ENCODE measurements at regions not wholly inside any gene's neighbourhood (a gene's known extent, or its start where the extent isn't known, plus 50 kb on each side); places are given as distances from the start of the nearest gene placed in this dataset.

- no peak for TF ChIP-seq ZNF138 (tag by site-specific recombination; IDR thresholded peaks at IDR 0.05; ENCODE audit: borderline replicate concordance)
- TF ChIP-seq ZNF561 (tag by site-specific recombination; IDR thresholded peaks at IDR 0.05; ENCODE audit: borderline replicate concordance), result no peak
- no peak for TF ChIP-seq ZNF792 (tag by site-specific recombination; IDR thresholded peaks at IDR 0.05)
- no peak for TF ChIP-seq ZNF16 (tag by site-specific recombination; IDR thresholded peaks at IDR 0.05; ENCODE audit: low read depth)
- no peak for TF ChIP-seq ZNF639 (tag by site-specific recombination; IDR thresholded peaks at IDR 0.05)
- no peak for TF ChIP-seq ZNF704 (tag by site-specific recombination; IDR thresholded peaks at IDR 0.05)
- no peak for TF ChIP-seq ZXDB (tag by site-specific recombination; IDR thresholded peaks at IDR 0.05)
Observed at GRCh38 chr10:42934842-42935241, 142.0 kb upstream of the RET start (continued).

GRCh38 chr10:42935466-42935865 is 141.4 kb upstream of the RET start:
- H3K4me3 ChIP-seq (ENCODE audit: low read depth, low read length), result no peak overlapping the region
- no peaks in the 10 kb centered on the region for H3K9me3 ChIP-seq (ENCODE audit: control insufficient read depth, insufficient read depth, low read depth, low read length)
- no peaks in the 10 kb centered on the region for H3K36me3 ChIP-seq (ENCODE audit: control insufficient read depth in 2 of 2, insufficient read depth in 1 of 2, low read length in 2 of 2)
- CTCF ChIA-PET, result interaction anchor here (2.4 kb wide), 1 partner anchor 9 kb away, joined by 7 read pairs; no protein-coding TSS in a partner anchor
- POLR2A ChIA-PET, result no interaction called here
- no peak overlapping the region for H3K27ac ChIP-seq (ENCODE audit: extremely low read depth, low read depth, low read length)
- TF ChIP-seq ZNF148 (tag by site-specific recombination; IDR thresholded peaks at IDR 0.05; ENCODE audit: borderline replicate concordance) (no peak), ZFP41 (tag by site-specific recombination; IDR thresholded peaks at IDR 0.05; ENCODE audit: borderline replicate concordance) (no peak), WT1 (tag by site-specific recombination; IDR thresholded peaks at IDR 0.05) (no peak), SCRT1 (tag by site-specific recombination; IDR thresholded peaks at IDR 0.05; ENCODE audit: borderline replicate concordance) (no peak), EGR2 (tag by site-specific recombination; IDR thresholded peaks at IDR 0.05; ENCODE audit: low read depth) (no peak), ZNF280D (tag by site-specific recombination; IDR thresholded peaks at IDR 0.05) (no peak), ZNF561 (tag by site-specific recombination; IDR thresholded peaks at IDR 0.05; ENCODE audit: borderline replicate concordance) (no peak), ZNF248 (tag by site-specific recombination; IDR thresholded peaks at IDR 0.05) (no peak), ZNF624 (tag by site-specific recombination; IDR thresholded peaks at IDR 0.05) (no peak), ZNF292 (tag by site-specific recombination; IDR thresholded peaks at IDR 0.05; ENCODE audit: borderline replicate concordance, low read depth) (no peak), GFI1B (tag by site-specific recombination; IDR thresholded peaks at IDR 0.05) (no peak), ZNF404 (tag by site-specific recombination; IDR thresholded peaks at IDR 0.05) (no peak)
- no peaks in the 10 kb centered on the region for H3K4me1 ChIP-seq (ENCODE audit: control insufficient read depth, insufficient read depth, low read length)

Measured in HEK293 (cell line).